OCI-LY3 (cell line): ENCODE measurements at regions not wholly inside any gene's neighbourhood (a gene's known extent, or its start where the extent isn't known, plus 50 kb on each side); places are given as distances from the start of the nearest gene placed in this dataset.

Source experiments
- CTCF ChIP-seq: fragments of 200-600, 300-600 bp; sonication (generic); IDR thresholded peaks from 2 replicates; pipeline ENCODE4 v1.5.1; 2014; ENCODE audit warnings: antibody characterized with exemption, low read length, low read depth
- EZH2phosphoT487 ChIP-seq: fragments of 200-600 bp; shearing (Covaris generic); IDR thresholded peaks from 2 replicates; pipeline ENCODE4 v1.6.1; 2018; ENCODE audit warnings: antibody characterized with exemption, mixed run types, low read depth

GRCh38 chr4:13875181-13875580 lies 247.7 kb upstream of the BOD1L1 start:
- TF ChIP-seq CTCF (no peak), EZH2phosphoT487 (no peak)
